Gastroesophageal sphincter (tissue), 4 donors: ENCODE measurements at regions not wholly inside any gene's neighbourhood (a gene's known extent, or its start where the extent isn't known, plus 50 kb on each side); places are given as distances from the start of the nearest gene placed in this dataset.
A peak's percentile ranks its signal among the peaks of the same experiment; 100 is the strongest.

Experiments
- ATAC-seq: fragments of 150-250 bp; one replicate; pipeline ENCODE4 v1.9.1; 2016; ENCODE audit warnings: mild to moderate bottlenecking, moderate library complexity
- H3K27ac ChIP-seq, 4 donors: fragments of 200-600 bp; sonication (generic) in 3 of 4; 1 replicate in 3 of 4; 2 replicates in 1 of 4; pipeline ENCODE4 v1.5.1; 2016 to 2019
- H3K27me3 ChIP-seq: fragments of 200-600 bp; sonication (generic); one replicate; pipeline ENCODE4 v1.5.1; 2019
- H3K36me3 ChIP-seq, 2 donors: fragments of 200-600 bp; sonication (generic); one replicate each; pipeline ENCODE4 v1.5.1; 2019; ENCODE audit warnings: control low read depth in 1 of 2
- H3K4me1 ChIP-seq, 3 donors: fragments of 200-600 bp; sonication (generic); 1 replicate in 2 of 3; 2 replicates in 1 of 3; pipeline ENCODE4 v1.5.1; 2016 to 2019; ENCODE audit warnings: control low read depth in 2 of 3
- H3K4me3 ChIP-seq, 2 donors: fragments of 200-600 bp; sonication (generic); one replicate each; pipeline ENCODE4 v1.5.1; 2019; ENCODE audit warnings: mild to moderate bottlenecking in 1 of 2, moderate library complexity in 1 of 2
- H3K9me3 ChIP-seq, 3 donors: fragments of 200-600 bp; sonication (generic); one replicate each; pipeline ENCODE4 v1.5.1; 2017 to 2019; ENCODE audit warnings: control low read depth in 2 of 3
- EP300 ChIP-seq: sonication (generic); formaldehyde crosslinking; IDR thresholded peaks from one replicate; pipeline ENCODE4 v1.6.1; 2017; ENCODE audit warnings: antibody characterized with exemption, mild to moderate bottlenecking
- POLR2A ChIP-seq, 2 donors: fragments of 450-650 bp; IDR thresholded peaks; one replicate each; pipeline ENCODE4 v1.6.1; 2017; ENCODE audit warnings: antibody characterized with exemption in 2 of 2, mild to moderate bottlenecking in 2 of 2, moderate library complexity in 1 of 2
- POLR2AphosphoS5 ChIP-seq: sonication (generic); formaldehyde crosslinking; IDR thresholded peaks from one replicate; pipeline ENCODE4 v1.6.1; 2017; ENCODE audit warnings: antibody characterized with exemption
- WGBS, 2 donors: methylation state at CpG; one replicate each; pipeline ENCODE4 v1.1.5; 2018; ENCODE audit warnings: low coverage in 1 of 2; 5-methylcytosine and 5-hydroxymethylcytosine counted together
- TF ChIP-seq, protein P1 (sequence below), 4 experiments: fragments of 200-600 bp in 2 of 4; fragments of 450-650 bp in 2 of 4; sonication (generic) in 1 of 4; IDR thresholded peaks; one replicate each; pipeline ENCODE4 v1.5.1; 2017 to 2019; ENCODE audit warnings: antibody characterized with exemption in 4 of 4, mild to moderate bottlenecking in 2 of 4, moderate library complexity in 2 of 4

DNA sequence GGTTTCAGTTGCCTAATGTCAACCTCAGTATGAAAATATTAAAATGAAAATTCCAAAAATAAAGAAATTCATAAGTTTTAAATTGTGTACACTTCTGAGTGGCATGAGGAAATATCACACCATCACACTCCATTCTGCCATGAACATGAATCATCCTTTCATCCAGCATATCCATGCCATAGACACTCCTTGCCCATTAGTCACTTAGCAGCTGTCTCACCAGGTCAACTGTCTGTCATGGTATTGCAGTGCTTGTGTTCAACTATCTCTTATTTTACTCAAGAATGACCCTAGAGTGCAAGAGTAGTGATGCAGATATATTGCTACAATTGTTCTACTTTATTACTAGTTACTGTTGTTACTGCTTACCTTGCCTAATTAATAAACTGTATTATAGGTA, 712.4 kb downstream of the EPHA7 start:
- TF ChIP-seq, protein P1, sequence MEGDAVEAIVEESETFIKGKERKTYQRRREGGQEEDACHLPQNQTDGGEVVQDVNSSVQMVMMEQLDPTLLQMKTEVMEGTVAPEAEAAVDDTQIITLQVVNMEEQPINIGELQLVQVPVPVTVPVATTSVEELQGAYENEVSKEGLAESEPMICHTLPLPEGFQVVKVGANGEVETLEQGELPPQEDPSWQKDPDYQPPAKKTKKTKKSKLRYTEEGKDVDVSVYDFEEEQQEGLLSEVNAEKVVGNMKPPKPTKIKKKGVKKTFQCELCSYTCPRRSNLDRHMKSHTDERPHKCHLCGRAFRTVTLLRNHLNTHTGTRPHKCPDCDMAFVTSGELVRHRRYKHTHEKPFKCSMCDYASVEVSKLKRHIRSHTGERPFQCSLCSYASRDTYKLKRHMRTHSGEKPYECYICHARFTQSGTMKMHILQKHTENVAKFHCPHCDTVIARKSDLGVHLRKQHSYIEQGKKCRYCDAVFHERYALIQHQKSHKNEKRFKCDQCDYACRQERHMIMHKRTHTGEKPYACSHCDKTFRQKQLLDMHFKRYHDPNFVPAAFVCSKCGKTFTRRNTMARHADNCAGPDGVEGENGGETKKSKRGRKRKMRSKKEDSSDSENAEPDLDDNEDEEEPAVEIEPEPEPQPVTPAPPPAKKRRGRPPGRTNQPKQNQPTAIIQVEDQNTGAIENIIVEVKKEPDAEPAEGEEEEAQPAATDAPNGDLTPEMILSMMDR (IDR thresholded peaks at IDR 0.05), result no peak
- TF ChIP-seq POLR2A (IDR thresholded peaks at IDR 0.05), result no peak
- TF ChIP-seq POLR2AphosphoS5, result no peak
- no peak for TF ChIP-seq EP300
- Histone ChIP-seq H3K9me3 (no peaks in the 10 kb centered on the region), H3K4me3 (no peak overlapping the region), H3K4me1 (no peaks in the 10 kb centered on the region), H3K27ac (no peak overlapping the region), H3K36me3 (no peaks in the 10 kb centered on the region), H3K27me3 (no peaks in the 10 kb centered on the region)
- no peak for ATAC-seq

DNA sequence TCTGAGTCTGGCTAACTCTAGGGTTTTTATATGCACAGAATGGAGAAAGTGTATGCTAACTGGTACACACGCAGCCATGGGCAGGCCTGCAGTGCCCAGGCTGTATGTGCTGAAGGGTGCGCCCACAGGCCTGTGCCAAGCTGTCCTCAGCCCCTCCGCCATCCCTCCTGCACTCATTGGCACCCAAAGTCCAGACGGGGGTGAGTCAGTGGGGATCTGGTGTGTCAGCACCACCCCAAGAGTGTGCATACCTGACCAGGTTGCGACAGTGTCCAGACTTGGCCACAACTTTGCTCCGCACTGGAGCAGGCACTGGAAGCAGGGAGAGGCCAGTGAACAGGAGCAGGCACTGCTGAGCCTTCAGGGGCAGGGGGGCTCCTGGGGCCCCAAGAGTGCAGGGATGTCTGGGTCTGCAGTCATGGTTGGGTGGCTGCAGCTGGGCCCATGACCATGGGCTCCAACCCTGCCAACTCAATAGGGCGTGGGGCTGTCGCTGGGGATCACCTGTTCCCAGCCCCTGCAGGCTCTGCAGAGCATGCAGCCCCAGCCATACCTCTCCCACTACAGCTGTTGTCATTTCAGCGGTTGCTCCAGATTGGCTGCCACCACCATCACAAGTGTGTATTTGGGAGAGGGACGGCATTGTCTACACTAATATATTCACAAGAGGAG, 717.8 kb downstream of the EPHA7 start:
- no peak overlapping the region for H3K27ac ChIP-seq
- no peak overlapping the region for H3K4me3 ChIP-seq
- no peaks in the 10 kb centered on the region for H3K9me3 ChIP-seq
- TF ChIP-seq POLR2AphosphoS5 (no peak), EP300 (no peak), POLR2A (IDR thresholded peaks at IDR 0.05) (no peak)
- TF ChIP-seq, protein P1 (IDR thresholded peaks at IDR 0.05), result no peak
- 80 to 98% methylated on average over 1 to 4 of the region's 10 CpGs for WGBS, 2 donors
- no peak for ATAC-seq
- H3K4me1 ChIP-seq, result no peaks in the 10 kb centered on the region
- H3K27me3 ChIP-seq, result no peaks in the 10 kb centered on the region
- H3K36me3 ChIP-seq, result no peaks in the 10 kb centered on the region

DNA sequence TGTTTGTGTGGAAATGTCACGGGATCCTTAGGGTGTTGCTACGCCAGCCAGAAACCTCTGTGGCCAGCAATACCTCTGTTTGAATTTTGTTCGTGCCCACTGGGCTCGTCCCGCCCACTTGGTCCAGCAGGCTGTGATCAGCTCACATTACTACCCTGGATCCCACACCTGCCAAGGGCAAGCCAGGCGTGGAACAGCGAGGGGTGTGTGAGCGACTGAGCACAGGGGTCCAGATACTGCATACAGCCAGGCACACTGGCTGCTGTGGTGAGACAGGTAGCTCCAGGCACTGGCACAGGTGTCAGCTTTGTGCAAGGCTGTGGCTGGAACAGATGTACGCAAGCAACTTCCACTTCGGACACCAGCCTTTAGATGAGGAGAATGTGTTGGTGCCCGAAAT, 718.9 kb downstream of the EPHA7 start:
- 96 to 100% methylated on average over 1 to 8 of the region's 11 CpGs for WGBS, 2 donors
- no peak for TF ChIP-seq POLR2A (IDR thresholded peaks at IDR 0.05)
- TF ChIP-seq, protein P1 (IDR thresholded peaks at IDR 0.05), result no peak
- no peak for TF ChIP-seq POLR2AphosphoS5
- no peak for TF ChIP-seq EP300
- Histone ChIP-seq H3K27me3 (no peaks in the 10 kb centered on the region), H3K27ac (no peak overlapping the region), H3K4me3 (no peak overlapping the region), H3K9me3 (no peaks in the 10 kb centered on the region), H3K36me3 (no peaks in the 10 kb centered on the region), H3K4me1 (no peaks in the 10 kb centered on the region)
- peak; percentile 22 for ATAC-seq

DNA sequence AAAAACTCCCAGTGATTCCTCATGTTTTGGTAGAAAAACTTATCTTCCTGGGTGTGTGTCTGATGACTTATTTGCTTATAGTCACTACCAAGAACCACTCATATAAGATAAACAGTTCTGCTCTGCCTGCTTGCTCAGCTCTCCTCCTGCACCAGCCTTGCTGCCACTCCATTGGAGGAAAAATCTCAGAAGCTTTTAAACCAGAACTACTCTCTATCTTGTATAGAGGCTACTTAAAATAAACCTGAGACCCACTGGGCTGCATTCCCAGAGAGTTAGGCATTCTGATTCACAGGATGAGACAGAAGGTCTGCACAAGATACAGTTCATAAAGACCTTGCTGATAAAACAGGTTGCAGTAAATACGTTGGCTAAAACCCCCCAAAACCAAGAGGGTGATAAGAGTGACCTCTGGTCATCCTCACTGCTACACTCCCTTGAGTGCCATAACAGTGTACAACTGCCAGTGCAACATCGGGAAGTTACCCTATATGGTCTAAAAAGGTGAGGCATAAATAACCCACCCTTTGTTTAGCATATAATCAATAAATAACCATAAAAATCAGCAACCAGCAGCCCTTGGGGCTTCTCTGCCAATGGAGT, 728.3 kb downstream of the EPHA7 start:
- WGBS, 2 donors, result 25 to 56% methylated on average over 2 of the region's 2 CpGs
- TF ChIP-seq EP300 (no peak), POLR2AphosphoS5 (no peak), POLR2A (IDR thresholded peaks at IDR 0.05) (no peak)
- TF ChIP-seq, protein P1 (IDR thresholded peaks at IDR 0.05), result no peak
- H3K27me3 ChIP-seq, result no peaks in the 10 kb centered on the region
- no peaks in the 10 kb centered on the region for H3K4me1 ChIP-seq
- no peaks in the 10 kb centered on the region for H3K9me3 ChIP-seq
- H3K27ac ChIP-seq, result no peak overlapping the region
- ATAC-seq, result no peak
- no peak overlapping the region for H3K4me3 ChIP-seq
- no peaks in the 10 kb centered on the region for H3K36me3 ChIP-seq

DNA sequence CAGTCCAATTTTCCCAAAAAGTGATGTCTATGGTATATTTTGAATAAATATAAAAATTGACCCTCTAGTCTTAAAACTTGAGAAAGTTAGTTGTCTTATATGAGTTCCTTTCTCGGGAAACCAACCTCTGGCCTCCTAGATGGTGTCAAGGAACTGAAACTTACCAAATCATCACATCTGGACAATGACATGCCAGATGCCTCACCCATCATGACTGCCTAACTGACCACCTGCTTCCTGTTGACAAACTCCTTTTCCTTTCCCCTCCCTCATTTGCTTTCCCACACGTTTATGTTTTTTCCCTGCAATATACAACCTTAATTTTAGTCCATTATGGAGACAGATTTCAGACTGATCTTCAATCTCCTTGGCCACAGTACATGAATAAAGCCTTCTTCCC, 731.0 kb downstream of the EPHA7 start:
- Histone ChIP-seq H3K36me3 (no peaks in the 10 kb centered on the region), H3K27me3 (no peaks in the 10 kb centered on the region), H3K4me1 (no peaks in the 10 kb centered on the region), H3K9me3 (no peaks in the 10 kb centered on the region), H3K27ac (no peak overlapping the region), H3K4me3 (no peak overlapping the region)
- no peak for ATAC-seq
- WGBS, 2 donors, result 68 to 75% methylated on average over 2 of the region's 2 CpGs
- no peak for TF ChIP-seq POLR2AphosphoS5
- TF ChIP-seq, protein P1 (IDR thresholded peaks at IDR 0.05), result no peak
- no peak for TF ChIP-seq EP300
- no peak for TF ChIP-seq POLR2A (IDR thresholded peaks at IDR 0.05)
